Activated T-helper 2 cell treated with anti-CD3 and anti-CD28 coated beads, Interferon-gamma antibody, Interleukin-2, Interleukin-4, amounts not matched to agents 10 μg/mL and 5 μg/mL and 100 μg/mL, durations not matched to agents 14 hours and 24 hours and 36 hours (primary cell): ENCODE measurements at regions not wholly inside any gene's neighbourhood (a gene's known extent, or its start where the extent isn't known, plus 50 kb on each side); places are given as distances from the start of the nearest gene placed in this dataset.

Source experiments
- DNase-seq: peaks from one replicate; pipeline ENCODE4 v3.0.0; 2021; ENCODE audit warnings: low spot score
- H3K27ac Mint-ChIP-seq: one replicate; pipeline ENCODE4 v1.8.0; 2021; ENCODE audit warnings: mixed read lengths
- H3K27me3 Mint-ChIP-seq: one replicate; pipeline ENCODE4 v1.8.0; 2021; ENCODE audit warnings: low read depth, mixed read lengths
- H3K36me3 Mint-ChIP-seq: one replicate; pipeline ENCODE4 v1.8.0; 2021; ENCODE audit warnings: low read depth, mixed read lengths
- H3K4me1 Mint-ChIP-seq: one replicate; pipeline ENCODE4 v1.8.0; 2021; ENCODE audit warnings: low read depth, mixed read lengths
- H3K4me3 Mint-ChIP-seq: one replicate; pipeline ENCODE4 v1.8.0; 2021; ENCODE audit warnings: low read depth, mild to moderate bottlenecking, moderate library complexity, mixed read lengths
- H3K9me3 Mint-ChIP-seq: one replicate; pipeline ENCODE4 v1.8.0; 2021; ENCODE audit warnings: mixed read lengths
- intact Hi-C: fragments of 100-400 bp; cut with micrococcal nuclease; formaldehyde crosslinking; loops from one replicate; pipeline ENCODE4 v1.15.1; 2023

GRCh38 chr4:54940996-54941865 lies 184.2 kb downstream of the KDR start:
- DNase-seq, result no peak
- Mint-ChIP-seq H3K27me3 (no peaks in the 10 kb centered on the region), H3K4me3 (no peak overlapping the region), H3K36me3 (no peaks in the 10 kb centered on the region), H3K27ac (peak overlapping the region; percentile 36), H3K9me3 (no peaks in the 10 kb centered on the region), H3K4me1 (peaks cover 26% of the 10 kb centered on the region)
- intact Hi-C loops, result no loop called here

- Mint-ChIP-seq H3K4me3 (no peak overlapping the region), H3K4me1 (peaks cover 19% of the 10 kb centered on the region), H3K9me3 (no peaks in the 10 kb centered on the region), H3K27ac (no peak overlapping the region), H3K36me3 (no peaks in the 10 kb centered on the region), H3K27me3 (peaks cover 3% of the 10 kb centered on the region)
- no peak for DNase-seq
- intact Hi-C loops, result no loop called here
These were observed 187.9 kb downstream of the KDR start for GRCh38 chr4:54937501-54937900.

- DNase-seq, result no peak
- intact Hi-C loops, result no loop called here
- H3K4me3 Mint-ChIP-seq, result no peak overlapping the region
- H3K36me3 Mint-ChIP-seq, result no peaks in the 10 kb centered on the region
- peaks cover 3% of the 10 kb centered on the region for H3K27me3 Mint-ChIP-seq
- no peaks in the 10 kb centered on the region for H3K9me3 Mint-ChIP-seq
- H3K4me1 Mint-ChIP-seq, result peaks cover 3% of the 10 kb centered on the region
- H3K27ac Mint-ChIP-seq, result no peak overlapping the region
These were observed 191.8 kb downstream of the KDR start for GRCh38 chr4:54933579-54933978.

GRCh38 chr4:54930226-54930625 lies 195.2 kb downstream of the KDR start:
- no peak for DNase-seq
- Mint-ChIP-seq H3K9me3 (peaks cover 3% of the 10 kb centered on the region), H3K36me3 (no peaks in the 10 kb centered on the region), H3K4me3 (no peak overlapping the region), H3K27ac (no peak overlapping the region), H3K27me3 (no peaks in the 10 kb centered on the region), H3K4me1 (peaks cover 2% of the 10 kb centered on the region)
- intact Hi-C loops, result no loop called here

GRCh38 chr4:54929459-54929858 lies 195.9 kb downstream of the KDR start:
- Mint-ChIP-seq H3K36me3 (no peaks in the 10 kb centered on the region), H3K27ac (no peak overlapping the region), H3K27me3 (no peaks in the 10 kb centered on the region), H3K4me3 (no peak overlapping the region), H3K9me3 (peaks cover 3% of the 10 kb centered on the region), H3K4me1 (peaks cover 4% of the 10 kb centered on the region)
- intact Hi-C loops, result no loop called here
- DNase-seq, result no peak

- no peak for DNase-seq
- peaks cover 9% of the 10 kb centered on the region for H3K9me3 Mint-ChIP-seq
- no peaks in the 10 kb centered on the region for H3K27me3 Mint-ChIP-seq
- H3K4me1 Mint-ChIP-seq, result peaks cover 4% of the 10 kb centered on the region
- H3K4me3 Mint-ChIP-seq, result no peak overlapping the region
- intact Hi-C loops, result no loop called here
- no peaks in the 10 kb centered on the region for H3K36me3 Mint-ChIP-seq
- no peak overlapping the region for H3K27ac Mint-ChIP-seq
These were observed 200.5 kb downstream of the KDR start for GRCh38 chr4:54924891-54925290.

- Mint-ChIP-seq H3K27me3 (no peaks in the 10 kb centered on the region), H3K27ac (no peak overlapping the region), H3K36me3 (no peaks in the 10 kb centered on the region), H3K4me1 (no peaks in the 10 kb centered on the region), H3K4me3 (no peak overlapping the region), H3K9me3 (no peaks in the 10 kb centered on the region)
- DNase-seq, result no peak
- intact Hi-C loops, result no loop called here
These were observed 210.1 kb downstream of the KDR start for GRCh38 chr4:54915276-54915675.

GRCh38 chr4:54914781-54915180 lies 210.6 kb downstream of the KDR start:
- H3K27ac Mint-ChIP-seq, result no peak overlapping the region
- H3K4me1 Mint-ChIP-seq, result no peaks in the 10 kb centered on the region
- intact Hi-C loops, result no loop called here
- H3K4me3 Mint-ChIP-seq, result no peak overlapping the region
- no peak for DNase-seq
- no peaks in the 10 kb centered on the region for H3K9me3 Mint-ChIP-seq
- no peaks in the 10 kb centered on the region for H3K27me3 Mint-ChIP-seq
- H3K36me3 Mint-ChIP-seq, result no peaks in the 10 kb centered on the region

GRCh38 chr4:54913751-54914526 lies 211.5 kb downstream of the KDR start:
- Mint-ChIP-seq H3K27me3 (no peaks in the 10 kb centered on the region), H3K4me1 (no peaks in the 10 kb centered on the region), H3K36me3 (no peaks in the 10 kb centered on the region), H3K4me3 (no peak overlapping the region), H3K9me3 (no peaks in the 10 kb centered on the region), H3K27ac (no peak overlapping the region)
- intact Hi-C loops, result no loop called here
- DNase-seq, result no peak

- no peaks in the 10 kb centered on the region for H3K27me3 Mint-ChIP-seq
- no peak for DNase-seq
- no peak overlapping the region for H3K4me3 Mint-ChIP-seq
- no peaks in the 10 kb centered on the region for H3K4me1 Mint-ChIP-seq
- no peak overlapping the region for H3K27ac Mint-ChIP-seq
- no peaks in the 10 kb centered on the region for H3K36me3 Mint-ChIP-seq
- intact Hi-C loops, result no loop called here
- H3K9me3 Mint-ChIP-seq, result no peaks in the 10 kb centered on the region
These were observed 213.2 kb downstream of the KDR start for GRCh38 chr4:54912155-54912554.

- Mint-ChIP-seq H3K9me3 (no peaks in the 10 kb centered on the region), H3K27me3 (no peaks in the 10 kb centered on the region), H3K36me3 (no peaks in the 10 kb centered on the region), H3K4me3 (no peak overlapping the region), H3K27ac (no peak overlapping the region), H3K4me1 (no peaks in the 10 kb centered on the region)
- DNase-seq, result no peak
- intact Hi-C loops, result no loop called here
These were observed 215.4 kb downstream of the KDR start for GRCh38 chr4:54909961-54910360.

GRCh38 chr4:54908763-54909162 lies 216.6 kb downstream of the KDR start:
- Mint-ChIP-seq H3K36me3 (no peaks in the 10 kb centered on the region), H3K27me3 (no peaks in the 10 kb centered on the region), H3K4me1 (no peaks in the 10 kb centered on the region), H3K4me3 (no peak overlapping the region), H3K9me3 (no peaks in the 10 kb centered on the region), H3K27ac (no peak overlapping the region)
- intact Hi-C loops, result no loop called here
- DNase-seq, result no peak

GRCh38 chr4:54904953-54905352 lies 220.4 kb downstream of the KDR start:
- Mint-ChIP-seq H3K4me3 (no peak overlapping the region), H3K9me3 (no peaks in the 10 kb centered on the region), H3K4me1 (no peaks in the 10 kb centered on the region), H3K36me3 (no peaks in the 10 kb centered on the region), H3K27ac (no peak overlapping the region), H3K27me3 (no peaks in the 10 kb centered on the region)
- DNase-seq, result no peak
- intact Hi-C loops, result no loop called here
